Tongue (tissue), 1 donor: ENCODE measurements at regions not wholly inside any gene's neighbourhood (a gene's known extent, or its start where the extent isn't known, plus 50 kb on each side); places are given as distances from the start of the nearest gene placed in this dataset.
"Not testable (repeated sequence)": the region's sequence is repeated elsewhere in the genome, so short reads cannot be mapped to it uniquely, and the experiment has no call there.

Experiments
- DNase-seq: peaks from one replicate; pipeline ENCODE4 v3.0.0-alpha.2; 2015

DNA sequence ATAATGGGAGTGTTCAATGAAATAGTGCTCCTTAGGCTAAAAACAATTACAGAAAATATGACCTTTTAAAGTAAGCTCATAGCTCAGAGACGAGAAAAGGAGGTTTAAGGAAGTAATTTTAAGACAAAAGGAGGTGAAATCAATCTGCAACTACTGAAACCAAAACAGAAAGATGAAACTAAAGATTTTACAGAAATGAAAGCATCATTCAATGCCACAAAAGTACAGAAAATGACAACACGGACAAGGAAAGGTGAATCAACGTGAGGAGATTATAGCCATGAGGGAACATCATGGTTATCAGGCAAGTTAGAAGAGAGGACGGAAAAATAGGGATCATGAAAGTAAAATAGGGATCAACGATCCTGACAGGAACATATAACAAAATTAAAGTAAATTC is 745.2 kb downstream of the PCDH17 start:
- DNase-seq = no peak

- no peak for DNase-seq
Observed at GRCh38 chr13:58379221-58379620, 747.7 kb downstream of the PCDH17 start.

DNA sequence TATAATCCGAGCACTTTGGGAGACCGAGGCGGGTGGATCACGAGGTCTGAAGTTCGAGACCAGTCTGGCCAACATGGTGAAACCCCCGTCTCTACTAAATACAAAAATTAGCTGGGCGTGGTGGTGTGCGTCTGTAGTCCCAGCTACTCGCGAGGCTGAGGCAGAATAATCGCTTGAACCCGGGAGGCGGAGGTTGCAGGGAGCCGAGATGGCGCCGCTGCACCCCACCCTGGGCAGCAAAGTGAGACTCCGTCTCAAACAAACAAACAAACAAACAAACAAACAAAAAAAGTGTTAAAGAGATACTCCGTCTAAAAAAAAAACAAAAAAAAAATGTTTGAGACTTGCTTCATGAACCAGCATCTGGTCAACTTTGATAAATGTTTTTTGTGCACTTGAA is 753.8 kb downstream of the PCDH17 start:
- DNase-seq = not testable (repeated sequence)

GRCh38 chr13:58397596-58398387 is 766.2 kb downstream of the PCDH17 start:
- no peak for DNase-seq

DNA sequence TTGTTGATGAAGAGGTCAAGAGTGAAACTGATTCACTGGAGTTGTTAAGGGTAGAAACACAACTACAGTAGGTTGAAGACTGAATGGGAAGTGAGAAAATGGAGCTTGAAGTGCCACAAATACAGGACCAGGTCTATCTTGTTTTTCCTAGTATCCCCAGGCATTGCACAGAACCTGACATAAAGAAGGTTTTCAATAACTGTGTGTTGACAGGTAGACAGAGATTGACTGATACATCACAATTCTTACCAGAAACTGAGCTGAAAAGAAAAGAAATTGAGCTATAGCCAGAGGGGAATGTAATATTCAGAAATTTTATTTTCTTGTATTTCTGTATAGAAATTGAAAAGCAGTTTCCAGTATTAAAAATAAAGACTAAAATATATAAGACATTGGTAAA is 767.7 kb downstream of the PCDH17 start:
- DNase-seq = no peak

DNA sequence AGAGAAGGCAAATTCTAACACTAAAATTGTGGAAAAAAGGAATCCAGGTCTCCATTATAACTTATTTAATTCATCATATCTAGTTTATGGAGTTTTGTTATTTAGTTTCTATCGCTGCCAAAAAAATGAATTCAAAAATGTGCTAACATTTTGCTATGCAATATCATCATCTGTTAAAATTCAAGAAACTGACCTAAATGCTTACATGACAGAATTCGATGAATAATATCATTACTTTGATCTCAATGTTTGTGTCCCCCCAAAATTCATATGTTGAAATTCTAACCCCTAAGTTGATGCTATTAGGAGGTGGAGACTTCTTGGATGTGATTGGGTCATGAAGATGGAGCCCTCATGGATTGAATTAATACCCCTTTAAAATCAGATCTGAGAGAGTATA is 775.0 kb downstream of the PCDH17 start:
- no peak for DNase-seq

- no peak for DNase-seq
Observed at GRCh38 chr13:58429917-58430316, 798.4 kb downstream of the PCDH17 start.

GRCh38 chr13:58434943-58435342 is 803.4 kb downstream of the PCDH17 start:
- no peak for DNase-seq

DNA sequence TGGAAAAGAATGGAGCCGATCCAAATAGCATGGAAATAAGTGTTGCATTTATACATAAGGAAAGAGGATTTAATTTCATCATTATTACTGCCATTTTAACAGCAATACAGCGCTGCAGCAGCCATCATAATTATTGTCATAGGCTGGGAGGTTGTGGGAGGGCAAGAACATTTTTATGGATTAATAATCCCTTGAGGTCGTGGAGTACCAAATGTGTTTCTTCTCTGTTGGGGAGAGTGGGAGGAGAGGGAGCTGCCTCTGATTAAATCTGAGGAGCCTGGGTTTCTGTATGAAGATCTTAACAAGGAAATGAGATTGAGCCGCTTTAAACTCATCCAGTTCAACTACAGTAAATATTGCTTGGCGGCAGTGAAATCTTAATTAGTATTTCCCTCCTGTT is 805.9 kb downstream of the PCDH17 start:
- DNase-seq = no peak

DNA sequence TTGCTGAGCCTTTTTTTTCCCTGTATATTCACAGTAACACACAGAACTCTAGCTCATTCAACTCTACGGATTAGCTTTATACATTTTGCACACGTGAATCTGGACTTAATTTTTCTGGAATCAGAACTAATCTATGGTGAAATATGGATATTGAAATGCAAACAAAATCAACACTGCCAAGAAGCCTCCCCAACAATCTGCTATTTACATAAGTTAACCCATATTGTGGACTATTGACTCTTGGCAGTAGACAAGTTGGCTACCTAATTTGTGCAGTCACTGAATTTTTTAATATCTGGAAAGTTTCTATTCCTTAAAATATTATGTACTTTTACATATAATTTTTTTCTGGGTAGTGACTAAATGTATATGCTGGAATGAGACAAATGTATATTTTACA is 815.4 kb downstream of the PCDH17 start:
- no peak for DNase-seq

DNA sequence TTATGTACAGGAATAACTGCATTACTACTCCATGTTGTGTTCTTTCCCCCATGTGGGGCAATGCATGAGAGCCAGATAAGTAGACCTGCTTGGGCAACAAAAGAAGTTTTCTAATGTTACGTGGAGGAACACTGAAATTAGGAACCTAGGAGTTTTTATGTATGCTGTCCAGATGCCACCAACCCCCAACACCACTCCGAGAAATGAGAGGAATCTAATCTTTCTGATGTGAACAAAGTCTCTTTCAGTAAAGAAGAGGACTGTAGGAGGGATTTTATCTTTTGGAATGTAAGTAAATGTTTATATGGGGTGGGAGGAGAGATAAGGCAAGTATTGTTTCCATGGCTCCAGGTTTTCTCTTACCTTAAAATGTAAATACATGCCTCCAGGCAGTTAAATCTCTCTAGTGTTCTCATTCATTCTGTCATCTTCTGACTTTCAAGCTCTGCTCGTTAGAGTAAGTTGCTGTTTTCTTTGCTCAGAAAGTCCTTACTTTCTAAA is 820.6 kb downstream of the PCDH17 start:
- DNase-seq = no peak

GRCh38 chr13:58455094-58455493 is 823.5 kb downstream of the PCDH17 start:
- DNase-seq = no peak

GRCh38 chr13:58461217-58461616 is 829.7 kb downstream of the PCDH17 start:
- DNase-seq = peak; percentile 5

- no peak for DNase-seq
Observed at GRCh38 chr13:58463841-58464240, 832.3 kb downstream of the PCDH17 start.

DNA sequence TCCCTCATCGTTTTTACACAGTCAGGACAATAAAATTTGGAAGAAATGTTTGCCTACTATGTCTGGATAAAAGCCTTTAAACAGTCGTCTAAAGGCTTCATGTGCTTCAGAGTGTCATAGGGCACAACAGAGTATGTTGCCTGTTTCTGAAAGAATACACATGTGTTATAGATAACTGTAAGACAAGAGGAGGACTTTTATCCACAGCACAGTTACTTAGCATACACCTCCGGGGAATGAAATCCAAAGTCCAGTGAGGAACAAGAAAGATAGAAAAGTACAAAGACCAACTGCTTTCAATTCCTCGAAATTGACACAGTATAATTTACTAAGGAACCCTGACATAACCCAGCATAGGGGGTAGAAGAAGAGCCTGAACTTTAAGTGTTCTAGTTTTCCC is 835.6 kb downstream of the PCDH17 start:
- DNase-seq = no peak

DNA sequence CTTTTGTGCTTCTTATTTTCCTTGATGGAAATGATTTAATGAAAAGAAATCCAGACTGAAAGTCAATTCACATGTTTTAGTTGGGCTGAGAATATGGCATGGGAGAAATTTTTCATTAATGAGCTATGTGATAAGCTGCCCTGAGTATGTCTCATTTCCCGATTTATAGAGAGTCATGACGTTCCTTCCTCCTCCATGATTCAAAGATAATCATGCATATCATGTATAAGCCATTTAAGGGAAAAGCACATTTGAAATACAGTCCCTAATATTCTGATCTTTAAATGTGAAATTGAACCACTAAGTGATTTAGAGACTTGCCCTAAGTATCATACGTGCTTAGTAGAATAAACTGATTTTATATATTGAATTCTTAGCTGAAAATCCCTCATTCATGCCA is 840.9 kb downstream of the PCDH17 start:
- no peak for DNase-seq

GRCh38 chr13:58474581-58474980 is 843.0 kb downstream of the PCDH17 start:
- peak; percentile 61 for DNase-seq

DNA sequence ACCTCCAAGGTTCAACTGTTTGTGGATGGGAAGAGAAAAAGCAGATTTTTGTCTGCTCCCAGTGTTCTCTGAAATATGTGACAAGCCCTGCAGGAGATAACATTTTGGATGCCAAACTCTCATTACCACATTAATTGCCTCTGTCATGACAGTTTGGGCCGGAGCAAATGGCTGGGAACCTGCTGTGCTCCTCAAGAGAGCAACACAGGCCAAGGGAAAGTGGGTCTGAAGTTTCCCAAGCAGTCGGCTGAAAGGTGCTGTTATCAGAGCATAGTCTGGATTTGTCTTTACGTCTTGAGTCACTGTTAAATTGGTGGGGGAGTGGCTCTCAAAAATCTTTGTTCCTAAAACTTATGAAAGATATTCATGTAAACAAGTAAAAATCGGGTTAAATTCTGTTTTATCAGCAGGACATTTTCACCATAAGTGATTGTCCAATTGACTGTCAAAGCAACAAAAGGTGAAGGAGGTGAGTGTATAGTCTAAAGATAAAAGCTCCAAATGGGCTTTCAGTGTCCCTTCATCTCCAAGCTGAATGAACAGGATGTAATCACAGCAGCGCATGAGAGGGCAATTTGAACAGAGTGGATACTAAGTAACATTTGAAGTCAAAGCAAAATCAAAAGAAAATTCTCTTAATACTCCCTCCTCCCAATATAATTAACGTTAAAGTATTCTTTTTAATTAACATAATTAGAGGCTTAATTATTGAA is 844.8 kb downstream of the PCDH17 start:
- no peak for DNase-seq

GRCh38 chr13:58478858-58479257 is 847.3 kb downstream of the PCDH17 start:
- no peak for DNase-seq

DNA sequence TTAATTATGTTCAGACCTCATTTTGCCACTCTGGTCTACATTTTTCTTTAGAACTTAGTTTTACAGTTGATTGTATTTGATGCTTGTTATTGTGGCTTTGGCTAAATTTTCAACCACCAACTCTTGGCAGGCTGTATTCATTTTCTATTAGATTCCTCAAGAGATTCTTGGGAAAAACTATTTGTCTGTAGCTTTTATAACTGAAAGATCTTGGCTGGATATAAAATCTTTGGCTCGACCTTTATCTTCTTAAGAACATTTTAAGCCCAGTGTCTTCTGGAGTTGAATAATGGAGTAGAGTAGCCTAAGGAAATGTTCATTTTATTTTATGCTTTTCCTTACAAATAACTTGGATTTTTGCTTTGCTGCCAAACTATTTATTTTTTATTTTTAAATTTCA is 848.5 kb downstream of the PCDH17 start:
- peak; percentile 7 for DNase-seq

DNA sequence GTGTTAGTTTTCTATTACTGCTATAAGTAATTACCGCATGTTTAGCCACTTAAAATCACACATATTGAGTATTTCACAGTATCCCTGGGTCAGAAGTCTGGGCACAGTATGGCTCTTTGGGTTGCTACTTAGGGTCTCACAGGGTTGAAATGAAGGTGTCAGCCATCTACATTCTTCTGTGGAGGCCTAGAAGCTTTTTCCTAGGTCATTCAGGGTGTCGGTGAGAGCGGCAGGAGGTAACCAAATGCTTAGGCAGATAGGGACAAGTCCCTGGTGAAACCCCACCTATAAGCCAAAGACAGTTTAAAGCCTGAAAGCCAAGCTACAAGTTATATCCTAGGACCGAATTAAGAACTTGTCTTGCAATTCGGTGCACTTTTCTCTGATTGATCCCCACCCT is 856.7 kb downstream of the PCDH17 start:
- DNase-seq = no peak

DNA sequence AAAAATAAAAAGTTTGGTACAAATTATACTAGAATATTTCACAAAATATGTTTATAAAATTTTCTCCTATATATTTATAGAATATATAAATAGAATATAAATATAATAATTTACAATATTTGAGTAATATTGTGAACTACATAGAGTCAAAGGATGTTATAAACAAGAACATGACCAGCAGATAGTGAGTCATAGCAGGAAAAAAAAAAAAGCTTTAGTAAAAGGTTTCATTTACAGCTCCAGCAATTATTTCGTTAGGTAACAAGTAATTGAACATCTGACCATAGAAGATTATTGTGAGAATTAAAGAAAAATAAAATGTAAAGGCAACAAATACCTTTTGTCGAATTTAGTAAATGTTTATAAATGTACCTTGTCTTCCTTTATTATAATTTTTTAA is 864.1 kb downstream of the PCDH17 start:
- DNase-seq = no peak

GRCh38 chr13:58500938-58501337 is 869.4 kb downstream of the PCDH17 start:
- no peak for DNase-seq

GRCh38 chr13:58504202-58504700 is 872.7 kb downstream of the PCDH17 start:
- not testable (repeated sequence) for DNase-seq
